GM18498 (cell line): ENCODE measurements at regions not wholly inside any gene's neighbourhood (a gene's known extent, or its start where the extent isn't known, plus 50 kb on each side); places are given as distances from the start of the nearest gene placed in this dataset.
"Not testable (repeated sequence)": the region's sequence is repeated elsewhere in the genome, so short reads cannot be mapped to it uniquely, and the experiment has no call there.

Experiments used
- ATAC-seq: cut with Tn5 transposase; IDR thresholded peaks from one replicate; pipeline ENCODE4 v1.9.1; 2021; ENCODE audit warnings: mild to moderate bottlenecking, moderate library complexity; ENCODE audit not compliant: unreplicated experiment

- ATAC-seq = not testable (repeated sequence)
Measured at GRCh38 chrX:74181976-74182375, 122.0 kb upstream of the ZCCHC13 start.

DNA sequence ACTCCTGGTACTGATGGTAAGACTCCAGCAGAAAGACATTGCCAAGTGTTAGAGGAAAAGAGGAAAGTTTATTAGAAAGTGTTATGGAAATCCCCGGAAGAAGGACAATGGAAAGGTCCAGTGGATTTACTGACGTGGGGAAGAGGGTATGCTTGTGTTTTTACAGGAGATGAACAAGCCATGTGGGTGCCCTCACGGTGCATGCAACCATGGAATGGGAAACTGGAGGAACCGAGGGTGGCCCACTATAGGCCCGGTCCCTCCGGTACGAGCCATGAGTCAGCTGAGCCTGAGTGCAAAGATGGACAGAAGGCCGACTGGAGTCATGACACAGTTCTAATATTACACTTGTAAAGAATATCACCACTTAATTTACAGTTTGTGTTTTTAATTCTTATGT is 123.3 kb upstream of the ZCCHC13 start:
- no peak for ATAC-seq

DNA sequence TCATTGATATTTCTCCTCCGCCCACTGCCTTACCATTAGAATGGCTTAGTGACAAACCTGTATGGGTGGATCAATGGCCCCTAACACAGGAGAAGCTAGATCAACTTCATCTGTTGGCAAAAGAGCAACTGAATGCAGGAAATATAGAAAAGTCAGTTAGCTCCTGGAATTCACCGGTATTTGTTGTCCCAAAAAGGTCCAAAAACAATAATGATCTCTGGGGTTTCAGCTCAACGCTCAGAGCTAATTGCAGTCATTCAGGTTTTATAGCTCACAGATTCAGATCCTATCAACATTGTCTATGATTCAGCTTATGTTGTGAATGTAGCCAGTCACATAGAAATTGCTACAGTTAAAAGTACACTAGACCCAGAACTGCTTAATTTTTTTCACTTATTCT is 124.0 kb upstream of the ZCCHC13 start:
- no peak for ATAC-seq

DNA sequence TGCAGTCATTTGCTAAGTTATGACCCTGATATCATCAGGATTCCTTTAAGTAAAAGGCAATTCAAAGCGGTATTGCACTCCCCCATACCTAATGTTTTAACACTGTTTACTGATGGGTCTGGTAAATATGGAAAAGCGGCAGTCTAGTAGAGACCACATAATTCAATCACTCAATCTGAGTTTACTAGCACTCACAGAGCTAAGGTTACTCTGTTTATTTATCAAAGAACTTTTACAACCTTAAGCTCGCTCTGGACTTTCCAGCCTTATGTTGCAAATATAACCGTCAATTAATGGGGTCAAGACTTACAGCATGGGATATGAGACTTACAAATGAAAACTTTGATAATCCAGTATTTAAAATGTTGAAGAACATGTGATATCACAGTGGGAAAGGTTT is 124.5 kb upstream of the ZCCHC13 start:
- ATAC-seq = no peak

DNA sequence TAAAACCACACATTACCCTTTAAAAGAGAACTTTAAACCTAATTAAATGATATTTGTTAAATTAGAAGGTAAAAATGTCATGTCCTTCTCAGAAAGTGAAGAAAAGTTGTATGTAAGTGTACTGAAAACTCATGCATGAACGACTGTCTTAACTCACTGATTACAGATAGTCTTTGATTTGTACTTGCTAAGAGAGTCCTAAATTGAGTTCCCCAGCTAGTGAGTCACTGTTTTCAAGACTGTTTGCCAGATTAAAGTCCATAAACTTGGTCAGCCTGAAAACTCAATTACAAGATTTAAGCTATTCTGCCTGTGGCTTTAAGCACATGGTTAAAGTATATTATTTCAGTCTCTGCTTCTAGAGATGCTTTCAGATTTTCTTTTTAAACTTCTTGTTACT is 124.9 kb upstream of the ZCCHC13 start:
- ATAC-seq = no peak

DNA sequence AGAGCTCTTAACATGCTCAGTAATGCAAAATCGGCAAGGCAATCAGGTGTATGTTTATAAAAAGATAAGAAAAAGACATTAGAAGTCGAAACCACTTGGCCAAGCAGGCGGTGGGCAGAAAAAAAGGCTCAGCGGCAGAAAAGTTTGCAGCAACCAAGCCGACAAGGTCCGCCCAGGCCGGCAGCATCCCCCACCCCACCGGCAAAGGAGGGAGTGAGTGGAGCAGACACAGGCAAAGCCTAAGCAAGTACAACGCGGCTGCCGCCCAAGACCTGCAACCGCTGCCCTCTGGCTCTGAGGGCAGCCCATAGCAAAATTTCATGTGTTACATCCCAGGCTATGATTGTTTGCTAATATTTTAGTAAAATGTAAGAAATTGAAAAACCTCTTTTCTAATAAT is 125.4 kb upstream of the ZCCHC13 start:
- ATAC-seq = no peak

DNA sequence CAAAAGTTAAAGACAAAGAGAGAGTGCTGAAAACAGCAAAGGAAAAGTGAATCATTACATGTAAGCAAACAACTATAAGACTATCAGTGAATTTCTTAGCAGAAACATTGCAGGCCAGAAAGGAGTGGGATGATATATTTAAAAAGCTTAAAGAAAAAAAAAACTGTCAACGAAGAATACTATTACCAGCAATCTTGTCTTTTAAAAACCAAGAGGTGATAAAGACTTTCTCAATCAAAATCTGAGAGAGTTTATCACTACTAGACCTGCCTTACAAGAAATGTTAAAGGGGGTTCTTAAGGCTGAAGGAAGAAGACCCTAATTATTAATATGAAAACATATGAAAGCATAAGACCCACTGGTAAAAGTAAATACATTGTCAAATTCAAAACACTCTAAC is 132.5 kb upstream of the ZCCHC13 start:
- no peak for ATAC-seq

DNA sequence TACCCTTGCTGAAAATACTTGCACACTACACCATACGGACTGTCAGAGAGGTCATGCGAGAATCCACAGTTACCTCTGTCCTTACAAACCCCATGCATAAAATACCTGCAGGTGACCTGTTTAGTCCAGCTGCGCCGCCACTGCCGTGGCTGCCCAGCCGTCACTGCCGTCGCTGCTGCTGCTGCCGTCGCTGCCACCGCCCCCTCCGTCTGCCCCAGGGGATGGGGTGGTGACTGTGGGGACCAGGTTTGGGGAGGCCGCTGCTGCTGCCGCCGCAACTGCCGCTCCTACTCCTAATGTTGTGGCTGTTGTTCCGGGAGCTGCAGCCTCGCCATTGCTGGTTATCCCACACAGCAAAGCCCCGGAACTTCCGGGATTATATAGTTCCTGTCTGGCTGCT is 141.8 kb upstream of the ZCCHC13 start:
- no peak for ATAC-seq

DNA sequence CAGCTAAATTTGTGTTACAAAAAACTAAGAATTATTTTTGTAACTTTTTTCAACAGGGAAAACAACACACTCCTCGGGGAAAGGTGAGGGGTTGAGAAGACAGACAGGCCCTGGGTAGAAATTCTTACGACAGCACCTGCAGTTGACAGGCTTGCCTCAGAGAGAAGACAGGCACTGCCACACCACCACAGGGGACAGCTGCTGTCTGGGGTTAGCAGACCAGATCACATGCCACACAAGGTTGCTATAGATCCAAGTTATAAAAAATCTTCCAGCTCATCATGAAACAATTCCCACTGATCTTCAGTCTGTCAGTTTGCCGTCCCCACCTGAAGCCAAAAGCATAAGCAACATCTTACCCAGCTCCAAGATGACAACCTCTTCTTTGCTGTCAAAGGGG is 143.2 kb upstream of the ZCCHC13 start:
- no peak for ATAC-seq

DNA sequence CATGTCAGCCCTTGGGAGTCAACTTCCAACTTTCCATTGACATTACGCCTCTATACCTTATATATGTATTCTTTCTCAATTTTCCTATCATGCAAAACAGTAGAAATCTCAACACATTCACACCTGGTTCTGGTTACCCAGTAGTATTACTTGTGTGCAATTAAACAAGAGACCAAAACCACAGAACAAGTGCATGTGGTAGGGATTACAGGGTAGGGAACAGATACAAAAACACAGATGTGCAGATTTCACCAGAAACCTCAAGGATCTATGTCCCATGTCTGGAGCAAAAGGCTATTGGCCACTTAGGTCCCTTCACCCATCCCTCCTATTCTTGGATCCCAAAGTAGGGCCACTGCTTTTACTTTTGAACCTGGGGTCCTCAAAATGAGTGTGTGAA is 143.6 kb upstream of the ZCCHC13 start:
- ATAC-seq = no peak

DNA sequence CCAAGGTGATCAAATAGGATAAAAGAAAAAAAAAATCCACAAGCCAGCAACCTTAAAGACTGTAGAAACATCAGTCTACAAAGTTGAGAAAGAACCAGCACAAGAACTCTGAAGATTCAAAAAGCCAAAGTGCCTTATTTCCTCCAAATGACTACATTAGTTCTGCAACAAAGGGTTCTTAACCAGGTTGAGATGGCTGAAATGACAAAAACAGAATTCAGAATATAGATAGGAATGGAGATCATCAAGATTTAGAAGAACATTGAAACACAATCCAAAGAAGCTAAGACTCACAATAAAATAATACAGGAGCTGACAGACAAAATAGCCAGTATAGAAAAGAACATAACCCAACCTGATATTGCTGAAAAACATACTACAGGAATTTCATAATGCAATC is 156.5 kb upstream of the ZCCHC13 start:
- no peak for ATAC-seq

DNA sequence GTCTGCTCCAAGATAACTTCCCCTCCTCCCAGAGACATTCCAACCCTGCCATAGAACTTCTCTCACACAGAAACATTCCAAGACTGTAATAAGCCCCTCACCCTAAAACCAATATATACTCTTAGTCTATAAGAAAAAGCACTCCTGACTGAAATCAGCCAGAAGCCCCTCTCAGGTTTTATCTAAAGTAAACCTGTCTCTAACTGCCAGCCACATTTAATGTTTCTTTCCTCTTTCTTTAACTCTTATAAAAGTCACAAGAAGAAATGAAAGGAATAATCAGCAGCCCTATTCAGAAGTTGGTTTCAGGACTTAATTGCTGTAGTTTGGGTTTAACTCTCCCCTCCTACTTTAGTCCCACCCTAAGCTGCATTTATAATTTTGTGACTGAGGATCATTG is 165.0 kb upstream of the ZCCHC13 start:
- ATAC-seq = no peak

GRCh38 chrX:74133156-74133796 is 170.7 kb upstream of the ZCCHC13 start:
- no peak for ATAC-seq

DNA sequence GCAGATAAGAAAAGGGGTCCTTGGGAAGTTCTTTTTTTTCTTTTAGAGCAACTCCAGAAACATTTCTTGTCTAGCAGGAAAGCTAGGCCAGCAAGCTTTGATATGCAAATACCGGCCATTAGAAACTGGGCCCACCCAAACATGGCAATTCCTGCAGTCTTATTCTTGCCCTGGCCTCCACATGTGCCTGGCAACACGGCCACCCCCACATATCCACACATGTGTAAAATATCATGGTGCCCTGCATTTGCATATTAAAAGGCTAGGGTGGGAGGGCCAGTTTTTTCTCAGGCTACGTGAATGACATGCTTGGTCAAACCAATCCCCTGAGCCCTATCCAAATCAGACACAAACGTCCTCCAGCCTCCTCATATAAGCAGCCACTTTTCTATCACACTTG is 171.7 kb upstream of the ZCCHC13 start:
- ATAC-seq = no peak

DNA sequence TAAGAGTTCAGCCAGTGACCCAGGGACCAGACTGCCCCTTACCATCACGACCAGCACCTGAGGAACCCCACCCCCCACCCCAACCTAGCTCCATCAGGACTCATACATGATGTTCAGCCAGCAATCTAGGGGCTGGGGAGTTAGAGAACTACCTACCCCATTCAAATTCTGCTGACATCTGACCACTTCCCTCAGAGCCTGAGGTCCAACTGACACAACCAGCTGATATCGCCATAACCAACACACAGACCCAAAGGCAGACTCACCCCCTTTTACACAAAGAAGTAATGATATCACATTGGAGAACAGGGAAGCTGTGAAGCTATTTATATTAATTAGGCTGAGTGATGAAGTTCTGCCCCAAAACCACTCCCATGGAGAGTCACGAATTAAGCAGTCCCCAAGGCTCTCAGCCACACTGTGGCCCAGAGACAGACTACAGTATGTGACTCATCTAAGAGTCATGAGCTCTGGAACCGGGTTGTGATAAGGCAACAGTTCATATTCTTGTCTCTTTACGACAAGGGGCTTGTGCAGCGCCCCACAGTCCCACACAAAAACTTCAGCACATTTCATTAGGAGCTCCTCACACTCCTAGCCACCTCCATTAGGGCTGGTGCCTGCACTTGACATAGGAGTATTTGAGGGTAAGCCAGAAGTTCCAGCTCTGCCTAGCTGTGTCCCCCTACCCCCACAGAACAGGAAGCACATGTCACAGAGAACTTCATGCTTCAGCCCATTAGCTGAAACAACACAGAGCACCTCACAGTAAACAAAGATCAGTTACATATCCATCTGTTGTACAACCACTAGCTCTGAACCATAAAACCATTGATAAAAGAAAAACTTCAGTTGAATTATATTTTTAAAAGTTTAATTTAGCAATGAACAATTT is 184.7 kb upstream of the ZCCHC13 start:
- no peak for ATAC-seq

DNA sequence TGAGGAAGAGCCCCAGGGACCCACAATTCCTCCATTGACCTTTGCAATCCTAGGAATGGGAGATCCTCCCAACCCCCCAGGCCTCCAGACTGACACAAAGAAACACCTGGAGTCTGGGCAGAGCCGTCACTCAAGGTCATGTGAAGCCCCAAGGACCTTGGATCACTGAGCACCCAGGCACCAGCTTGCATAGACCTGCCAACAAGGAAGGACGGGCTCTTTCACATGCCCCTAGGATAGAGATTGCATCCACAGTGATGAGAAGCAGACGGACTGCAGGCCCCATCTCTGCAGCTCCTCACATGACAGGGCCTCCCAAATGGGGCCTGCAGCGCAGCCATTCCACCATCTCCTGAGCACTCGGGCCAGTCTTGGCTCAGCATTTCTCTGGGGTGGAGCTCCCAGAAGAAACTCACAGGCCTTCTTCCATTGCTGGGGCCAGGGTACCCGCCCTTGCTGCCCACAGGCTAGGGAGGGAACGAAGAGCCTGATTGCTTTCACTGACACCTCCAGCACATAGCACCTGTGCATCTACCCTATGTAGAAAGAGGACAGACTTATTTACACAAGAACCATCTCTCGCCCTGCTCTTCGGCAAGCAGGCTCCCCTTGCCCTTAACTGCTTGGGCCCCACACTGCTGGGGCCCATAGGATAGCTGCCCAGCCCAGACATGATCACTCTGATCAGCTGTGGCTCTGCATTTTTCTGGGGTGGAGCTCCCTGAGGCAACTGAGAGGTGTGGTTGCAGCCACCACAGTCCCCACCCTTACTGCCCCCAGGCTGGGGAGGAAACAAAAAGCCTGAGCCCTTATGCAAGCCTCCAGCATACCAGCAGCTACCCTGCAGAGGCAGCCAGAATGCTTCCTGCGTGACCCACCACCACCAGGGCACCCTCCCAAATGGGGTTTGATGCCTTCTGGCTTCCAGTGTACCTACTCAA is 185.7 kb upstream of the ZCCHC13 start:
- no peak for ATAC-seq

GRCh38 chrX:74111245-74111644 is 192.7 kb upstream of the ZCCHC13 start:
- ATAC-seq = no peak

DNA sequence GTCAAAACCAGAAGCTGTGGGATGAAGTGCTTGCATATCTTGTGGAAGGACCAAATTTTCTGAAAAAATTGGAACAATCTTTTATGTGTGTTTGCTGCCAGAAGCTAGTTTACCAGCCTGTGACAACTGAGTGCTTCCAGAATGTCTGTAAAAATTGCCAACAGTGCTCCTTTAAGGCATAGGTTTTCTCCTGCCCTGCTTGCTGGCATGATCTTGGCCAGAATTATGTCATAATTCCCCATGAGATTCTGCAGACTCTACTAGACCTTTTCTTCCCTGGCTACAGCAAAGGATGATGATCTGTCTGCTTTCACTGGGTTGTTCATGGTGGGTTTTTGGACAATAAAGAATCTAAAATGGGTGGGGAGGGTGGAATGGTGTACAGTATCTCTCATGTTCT is 196.3 kb upstream of the ZCCHC13 start:
- no peak for ATAC-seq

- no peak for ATAC-seq
Measured at GRCh38 chrX:74104356-74105015, 199.5 kb upstream of the ZCCHC13 start.

DNA sequence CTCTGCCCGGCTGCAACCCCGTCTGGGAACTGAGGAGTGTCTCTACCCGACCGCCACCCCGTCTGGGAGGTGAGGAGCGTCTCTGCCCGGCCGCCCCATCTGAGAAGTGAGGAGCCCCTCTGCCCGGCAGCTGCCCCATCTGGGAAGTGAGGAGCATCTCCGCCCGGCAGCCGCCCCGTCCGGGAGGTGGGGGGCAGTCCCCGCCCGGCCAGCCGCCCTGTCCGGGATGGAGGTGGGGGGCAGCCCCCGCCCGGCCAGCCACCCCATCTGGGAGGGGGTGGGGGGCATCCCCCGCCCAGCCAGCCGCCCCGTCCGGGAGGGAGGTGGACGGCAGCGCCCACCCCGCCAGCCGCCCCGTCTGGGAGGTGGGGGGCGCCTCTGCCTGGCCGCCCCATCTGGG is 205.6 kb upstream of the ZCCHC13 start:
- ATAC-seq = not testable (repeated sequence)

- no peak for ATAC-seq
Measured at GRCh38 chrX:74090049-74090448, 213.9 kb upstream of the ZCCHC13 start.
